ENCODE measurements at regions not wholly inside any gene's neighbourhood (a gene's known extent, or its start where the extent isn't known, plus 50 kb on each side); places are given as distances from the start of the nearest gene placed in this dataset.

DNA sequence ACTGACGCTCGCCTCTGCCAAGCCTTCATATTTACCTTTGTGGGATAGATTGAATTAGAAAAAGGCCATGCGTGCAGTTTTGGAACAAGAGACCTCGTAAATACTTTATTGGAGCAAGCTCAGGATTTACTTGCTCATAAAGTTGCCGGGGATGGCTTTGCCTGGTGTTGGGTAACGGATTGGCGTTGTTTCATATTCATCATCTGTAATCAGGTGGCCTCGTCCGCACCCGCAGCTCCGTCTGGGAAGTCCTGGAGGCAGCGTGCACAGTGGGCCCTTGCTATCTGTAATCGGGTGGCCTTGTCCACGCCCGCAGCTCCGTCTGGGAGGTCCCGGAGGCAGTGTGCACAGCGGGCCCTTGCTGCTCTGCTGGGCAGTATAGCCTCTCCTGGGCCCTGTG is 1209.3 kb downstream of the BRD1 start:
- TF ChIP-seq, protein P1, sequence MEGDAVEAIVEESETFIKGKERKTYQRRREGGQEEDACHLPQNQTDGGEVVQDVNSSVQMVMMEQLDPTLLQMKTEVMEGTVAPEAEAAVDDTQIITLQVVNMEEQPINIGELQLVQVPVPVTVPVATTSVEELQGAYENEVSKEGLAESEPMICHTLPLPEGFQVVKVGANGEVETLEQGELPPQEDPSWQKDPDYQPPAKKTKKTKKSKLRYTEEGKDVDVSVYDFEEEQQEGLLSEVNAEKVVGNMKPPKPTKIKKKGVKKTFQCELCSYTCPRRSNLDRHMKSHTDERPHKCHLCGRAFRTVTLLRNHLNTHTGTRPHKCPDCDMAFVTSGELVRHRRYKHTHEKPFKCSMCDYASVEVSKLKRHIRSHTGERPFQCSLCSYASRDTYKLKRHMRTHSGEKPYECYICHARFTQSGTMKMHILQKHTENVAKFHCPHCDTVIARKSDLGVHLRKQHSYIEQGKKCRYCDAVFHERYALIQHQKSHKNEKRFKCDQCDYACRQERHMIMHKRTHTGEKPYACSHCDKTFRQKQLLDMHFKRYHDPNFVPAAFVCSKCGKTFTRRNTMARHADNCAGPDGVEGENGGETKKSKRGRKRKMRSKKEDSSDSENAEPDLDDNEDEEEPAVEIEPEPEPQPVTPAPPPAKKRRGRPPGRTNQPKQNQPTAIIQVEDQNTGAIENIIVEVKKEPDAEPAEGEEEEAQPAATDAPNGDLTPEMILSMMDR (IDR thresholded peaks at IDR 0.05; ENCODE audit: insufficient read depth, low read length, poor library complexity, severe bottlenecking): no peak
- TF ChIP-seq EZH2phosphoT487 (conservative IDR thresholded peaks at IDR 0.05; ENCODE audit: low read length): no peak
